Upper lobe of left lung (tissue), 4 donors: ENCODE measurements at regions not wholly inside any gene's neighbourhood (a gene's known extent, or its start where the extent isn't known, plus 50 kb on each side); places are given as distances from the start of the nearest gene placed in this dataset.

Source experiments
- POLR2A ChIP-seq, 4 donors: fragments of 450-650 bp; IDR thresholded peaks; one replicate each; pipeline ENCODE4 v1.5.1; 2016 to 2017; ENCODE audit warnings: antibody characterized with exemption in 4 of 4, mild to moderate bottlenecking in 2 of 4
- POLR2AphosphoS5 ChIP-seq, 2 donors: sonication (generic); formaldehyde crosslinking; IDR thresholded peaks; one replicate each; pipeline ENCODE4 v1.5.1; 2017; ENCODE audit warnings: antibody characterized with exemption in 2 of 2
- TF ChIP-seq, protein P1 (sequence below), 6 experiments: fragments of 450-650 bp in 4 of 6; fragments of 200-600 bp in 2 of 6; sonication (generic) in 2 of 6; IDR thresholded peaks; one replicate each; pipeline ENCODE4 v1.5.1; 2016 to 2019; ENCODE audit warnings: antibody characterized with exemption in 6 of 6

DNA sequence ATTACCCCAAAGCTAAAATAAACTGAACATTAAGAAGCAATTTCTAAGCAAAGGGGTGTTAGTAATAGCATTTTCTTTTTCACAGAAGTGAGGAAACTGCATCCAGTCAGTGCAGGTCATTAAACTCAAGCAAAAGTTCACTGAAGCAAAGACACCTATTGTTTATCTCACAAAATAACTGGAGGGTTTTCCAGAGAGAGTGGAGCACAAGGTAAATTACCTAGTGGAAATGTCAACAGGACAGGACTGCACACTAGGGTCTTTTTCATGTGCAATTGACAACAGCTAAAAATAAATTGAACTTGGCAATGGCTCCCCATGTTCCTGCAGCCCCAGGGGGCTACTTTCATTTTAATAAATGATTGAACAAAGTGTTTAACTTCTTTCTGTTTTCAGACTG is 742.0 kb downstream of the GALC start:
- TF ChIP-seq POLR2A (IDR thresholded peaks at IDR 0.05) = no peak
- TF ChIP-seq, protein P1, sequence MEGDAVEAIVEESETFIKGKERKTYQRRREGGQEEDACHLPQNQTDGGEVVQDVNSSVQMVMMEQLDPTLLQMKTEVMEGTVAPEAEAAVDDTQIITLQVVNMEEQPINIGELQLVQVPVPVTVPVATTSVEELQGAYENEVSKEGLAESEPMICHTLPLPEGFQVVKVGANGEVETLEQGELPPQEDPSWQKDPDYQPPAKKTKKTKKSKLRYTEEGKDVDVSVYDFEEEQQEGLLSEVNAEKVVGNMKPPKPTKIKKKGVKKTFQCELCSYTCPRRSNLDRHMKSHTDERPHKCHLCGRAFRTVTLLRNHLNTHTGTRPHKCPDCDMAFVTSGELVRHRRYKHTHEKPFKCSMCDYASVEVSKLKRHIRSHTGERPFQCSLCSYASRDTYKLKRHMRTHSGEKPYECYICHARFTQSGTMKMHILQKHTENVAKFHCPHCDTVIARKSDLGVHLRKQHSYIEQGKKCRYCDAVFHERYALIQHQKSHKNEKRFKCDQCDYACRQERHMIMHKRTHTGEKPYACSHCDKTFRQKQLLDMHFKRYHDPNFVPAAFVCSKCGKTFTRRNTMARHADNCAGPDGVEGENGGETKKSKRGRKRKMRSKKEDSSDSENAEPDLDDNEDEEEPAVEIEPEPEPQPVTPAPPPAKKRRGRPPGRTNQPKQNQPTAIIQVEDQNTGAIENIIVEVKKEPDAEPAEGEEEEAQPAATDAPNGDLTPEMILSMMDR (IDR thresholded peaks at IDR 0.05) = no peak
- TF ChIP-seq POLR2AphosphoS5 (IDR thresholded peaks at IDR 0.05) = no peak
